HG02610 (cell line): ENCODE measurements at regions not wholly inside any gene's neighbourhood (a gene's known extent, or its start where the extent isn't known, plus 50 kb on each side); places are given as distances from the start of the nearest gene placed in this dataset.

ENCODE experiments used
- ATAC-seq: cut with Tn5 transposase; IDR thresholded peaks from one replicate; pipeline ENCODE4 v1.9.1; 2021; ENCODE audit warnings: mild to moderate bottlenecking, moderate library complexity; ENCODE audit not compliant: unreplicated experiment

- ATAC-seq = no peak
These were observed 1145.6 kb downstream of the KCNT2 start for GRCh38 chr1:195462646-195463045.

DNA sequence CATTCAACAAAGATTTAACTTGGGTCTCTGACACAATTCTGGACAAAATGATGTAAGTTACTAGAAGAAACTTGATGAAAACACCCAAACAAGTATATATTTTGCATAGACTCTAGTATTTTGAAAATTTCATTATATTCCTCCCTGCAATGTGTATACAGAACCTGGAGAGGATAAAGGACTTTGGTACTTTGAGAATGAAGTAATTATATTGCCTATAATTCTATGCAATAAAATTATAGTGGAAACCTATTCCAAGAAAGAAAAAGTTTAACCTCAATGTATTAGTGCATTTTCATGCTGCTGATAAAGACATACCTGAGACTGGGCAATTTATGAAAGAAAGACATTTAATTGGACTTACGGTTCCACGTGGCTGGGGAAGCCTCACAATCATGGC is 1146.1 kb downstream of the KCNT2 start:
- no peak for ATAC-seq

GRCh38 chr1:195458365-195458764 is 1149.9 kb downstream of the KCNT2 start:
- ATAC-seq = no peak

GRCh38 chr1:195450794-195451193 is 1157.4 kb downstream of the KCNT2 start:
- ATAC-seq = no peak

GRCh38 chr1:195439661-195440060 is 1168.6 kb downstream of the KCNT2 start:
- no peak for ATAC-seq

- no peak for ATAC-seq
These were observed 1173.6 kb downstream of the KCNT2 start for GRCh38 chr1:195434566-195435203.

DNA sequence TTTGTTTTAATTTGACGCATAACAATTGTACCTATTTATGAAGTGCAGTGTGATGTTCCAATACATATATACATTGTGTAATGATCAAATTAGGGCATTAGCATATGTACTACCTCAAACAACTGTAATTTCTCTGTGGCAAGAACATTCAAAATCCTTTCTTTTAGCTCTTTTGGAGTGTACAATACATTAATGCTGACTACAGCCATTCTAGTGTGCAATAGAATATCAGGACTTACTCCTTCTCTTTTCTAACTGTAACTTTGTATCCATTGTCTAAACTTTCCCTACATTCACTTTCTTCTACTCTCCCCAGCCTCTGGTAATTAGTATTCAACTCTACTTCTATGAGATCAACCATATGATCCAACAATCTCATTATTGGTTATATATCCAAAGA is 1177.4 kb downstream of the KCNT2 start:
- ATAC-seq = no peak

GRCh38 chr1:195428927-195429326 is 1179.3 kb downstream of the KCNT2 start:
- ATAC-seq = no peak

- no peak for ATAC-seq
These were observed 1192.7 kb downstream of the KCNT2 start for GRCh38 chr1:195415584-195415983.

GRCh38 chr1:195394567-195394966 is 1213.7 kb downstream of the KCNT2 start:
- no peak for ATAC-seq

DNA sequence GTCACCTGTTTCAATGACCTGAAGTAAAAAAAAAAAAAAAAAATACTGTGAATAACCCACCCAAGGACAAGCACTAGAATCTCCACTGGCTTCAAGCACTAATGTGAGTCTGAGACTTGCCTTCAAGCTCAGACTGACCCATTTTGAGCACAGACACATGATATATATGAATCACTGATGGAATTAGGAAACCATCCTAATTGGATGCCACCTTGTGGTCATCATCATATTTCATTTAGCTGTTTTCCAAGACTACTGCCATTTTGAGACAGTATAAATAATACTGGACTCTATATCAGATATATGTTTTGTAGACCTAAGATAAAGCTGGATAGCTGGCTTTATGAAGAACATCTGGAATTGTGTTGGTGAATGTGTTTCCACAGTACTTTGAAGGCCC is 1232.0 kb downstream of the KCNT2 start:
- no peak for ATAC-seq

DNA sequence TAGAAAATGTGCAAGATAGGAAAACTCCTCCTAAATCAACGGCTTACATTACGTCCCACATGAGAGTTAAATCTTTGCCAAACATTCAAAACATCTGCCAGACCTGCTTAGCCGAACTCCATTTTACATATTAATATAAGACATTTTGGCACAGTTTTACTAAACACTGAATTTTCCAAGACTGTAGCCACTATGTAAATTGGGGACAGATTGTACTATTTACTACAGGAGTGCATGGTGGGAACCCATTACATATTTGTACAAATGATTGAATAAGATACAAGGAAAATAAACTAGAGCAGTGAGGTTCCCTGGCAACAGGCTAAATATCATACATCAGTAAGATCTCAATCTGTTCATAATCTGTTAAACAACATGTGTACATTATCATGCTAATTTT is 1234.4 kb downstream of the KCNT2 start:
- no peak for ATAC-seq

DNA sequence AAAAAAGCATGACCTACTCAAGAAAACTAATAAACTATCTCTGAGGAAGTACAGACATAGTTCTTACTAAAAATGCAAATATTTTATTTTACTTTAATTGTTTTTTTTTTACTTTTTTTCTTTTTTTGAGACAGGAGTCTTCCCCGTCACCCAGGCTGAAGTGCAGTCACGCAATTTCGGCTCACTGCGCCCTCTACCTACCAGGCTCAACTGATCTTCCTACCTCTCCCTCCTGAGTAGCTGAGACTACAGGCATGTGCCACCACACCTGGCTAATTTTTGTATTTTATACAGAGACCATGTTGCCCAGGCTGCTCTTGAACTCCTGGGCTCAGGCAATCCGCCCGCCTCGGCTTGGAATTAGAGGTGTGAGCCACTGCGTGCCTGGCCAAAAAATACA is 1263.1 kb downstream of the KCNT2 start:
- no peak for ATAC-seq

DNA sequence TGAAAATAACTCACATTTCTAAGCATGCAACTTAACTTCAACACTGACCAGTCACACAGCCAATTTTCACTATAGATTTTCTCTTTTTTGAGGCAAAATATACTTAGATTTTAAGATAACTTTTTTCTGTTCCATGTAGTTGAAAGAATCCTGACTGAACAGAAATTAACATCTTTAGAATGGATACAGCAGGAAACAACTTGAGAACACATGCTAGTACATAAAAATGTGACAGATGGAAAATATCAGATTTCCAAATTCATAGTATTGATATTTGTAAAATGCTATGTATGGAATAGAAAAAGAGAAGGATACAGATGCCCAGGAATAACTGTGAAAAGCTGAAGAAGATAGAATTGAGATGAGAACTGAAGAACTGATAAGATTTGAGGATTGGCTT is 1270.6 kb downstream of the KCNT2 start:
- ATAC-seq = no peak

DNA sequence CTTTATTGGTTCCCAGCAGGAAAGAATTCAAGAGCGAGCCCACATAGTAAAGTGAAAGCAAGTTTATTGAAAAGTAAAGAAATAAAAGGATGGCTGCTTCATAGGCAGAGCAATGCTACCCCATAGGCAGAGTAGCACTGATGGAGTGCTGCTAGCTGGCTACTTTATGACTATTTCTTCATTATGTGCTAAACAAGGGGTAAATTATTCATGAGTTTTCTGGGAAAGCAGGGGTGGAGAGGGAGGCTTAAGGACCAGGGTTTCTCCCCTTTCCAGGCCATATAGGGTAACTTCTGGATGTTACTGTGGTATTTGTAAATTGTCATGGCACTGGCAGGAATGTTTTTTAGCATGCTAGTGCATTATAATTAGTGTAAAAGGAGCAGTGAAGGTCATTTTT is 1271.4 kb downstream of the KCNT2 start:
- ATAC-seq = no peak

DNA sequence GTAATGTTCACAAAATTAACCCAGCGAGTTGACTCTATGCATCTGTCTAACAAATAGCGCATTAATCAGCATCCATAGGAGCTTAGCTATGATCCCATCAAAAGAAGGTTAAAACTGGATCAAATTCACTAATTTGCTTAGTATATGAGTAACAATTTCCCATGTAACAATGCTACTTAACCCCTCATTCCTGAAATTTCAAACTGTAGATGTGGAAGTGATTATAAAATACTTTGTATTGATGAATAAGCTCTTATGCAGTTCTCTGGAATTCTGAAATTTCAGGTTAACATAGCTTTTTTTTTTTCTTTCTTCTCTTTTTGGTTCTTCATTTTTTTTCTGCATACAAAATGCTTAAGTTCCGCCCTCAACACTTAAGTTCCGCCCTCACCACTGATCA is 1272.7 kb downstream of the KCNT2 start:
- ATAC-seq = no peak

DNA sequence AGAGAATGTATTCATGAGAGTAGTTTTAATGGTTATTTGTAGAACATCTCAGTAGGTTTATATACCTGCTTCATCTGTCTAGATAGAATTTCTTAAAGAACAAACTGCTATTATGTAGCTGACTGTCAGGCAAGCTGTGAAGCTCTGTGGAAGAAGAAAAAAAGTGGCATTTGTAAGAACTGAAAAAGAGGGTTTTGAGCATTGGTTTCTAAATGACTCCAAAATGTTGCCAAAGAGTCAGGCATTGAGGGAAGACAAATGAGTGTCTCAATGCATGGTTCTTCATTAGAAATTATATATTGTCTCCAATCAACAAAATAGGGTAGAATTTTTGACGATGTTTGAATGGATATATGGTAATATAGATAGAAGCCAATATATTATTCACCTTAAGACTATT is 1276.1 kb downstream of the KCNT2 start:
- ATAC-seq = peak; percentile 60

DNA sequence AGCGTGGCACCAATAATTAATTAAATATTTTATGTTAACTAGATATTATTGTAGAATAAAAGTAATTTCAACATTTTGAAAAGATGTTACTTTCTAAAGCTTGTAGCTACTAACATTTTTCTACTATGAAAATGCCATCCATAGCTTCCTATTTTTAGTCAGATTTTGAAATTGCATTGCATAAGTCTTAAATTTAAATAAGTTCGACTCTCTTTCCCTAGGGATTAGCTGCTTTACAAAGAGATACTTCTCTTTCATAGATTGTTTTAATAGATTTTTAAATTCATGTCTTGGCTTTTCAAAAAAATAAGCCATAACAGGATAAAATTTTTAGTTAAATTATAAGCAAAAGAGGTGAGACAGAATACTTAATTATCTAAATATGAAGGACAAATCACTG is 1279.6 kb downstream of the KCNT2 start:
- ATAC-seq = no peak

DNA sequence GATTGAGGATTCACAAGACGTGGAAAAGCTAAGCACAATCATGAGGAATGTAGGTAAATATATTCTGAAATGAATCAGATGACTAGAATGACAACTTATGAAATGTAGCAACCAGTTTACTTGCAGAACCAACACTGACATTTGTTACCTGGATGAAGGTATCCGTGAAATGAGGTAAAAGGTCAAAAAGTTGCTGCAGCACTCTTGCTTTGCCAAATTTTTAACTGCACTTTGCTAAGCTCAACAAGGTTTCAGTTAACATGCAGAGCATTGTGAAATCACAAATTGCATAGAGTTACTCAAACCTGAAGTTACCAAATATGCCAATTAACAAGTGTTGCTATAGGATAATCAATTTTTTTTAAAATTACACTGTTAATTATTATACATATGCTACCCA is 1280.1 kb downstream of the KCNT2 start:
- ATAC-seq = no peak

- ATAC-seq = no peak
These were observed 1280.9 kb downstream of the KCNT2 start for GRCh38 chr1:195327361-195327760.

DNA sequence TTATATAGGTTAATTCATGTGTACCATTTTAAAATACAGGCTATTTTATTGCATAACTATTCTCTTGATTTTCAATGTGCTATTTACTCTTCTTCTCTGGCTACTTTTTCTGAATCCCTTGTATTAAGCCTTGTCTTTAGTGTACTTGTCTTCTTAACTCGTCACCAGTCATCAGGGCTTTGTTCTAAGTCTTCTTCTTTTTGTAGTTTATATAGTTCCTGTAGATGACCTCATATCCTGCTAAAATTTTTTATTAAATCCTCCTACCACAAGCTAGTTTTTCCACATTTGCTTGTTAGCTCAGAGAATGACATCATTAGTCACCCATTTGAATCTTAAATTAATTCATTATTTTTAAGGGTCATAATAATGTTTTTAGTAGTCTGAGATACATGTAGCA is 1281.9 kb downstream of the KCNT2 start:
- ATAC-seq = no peak

DNA sequence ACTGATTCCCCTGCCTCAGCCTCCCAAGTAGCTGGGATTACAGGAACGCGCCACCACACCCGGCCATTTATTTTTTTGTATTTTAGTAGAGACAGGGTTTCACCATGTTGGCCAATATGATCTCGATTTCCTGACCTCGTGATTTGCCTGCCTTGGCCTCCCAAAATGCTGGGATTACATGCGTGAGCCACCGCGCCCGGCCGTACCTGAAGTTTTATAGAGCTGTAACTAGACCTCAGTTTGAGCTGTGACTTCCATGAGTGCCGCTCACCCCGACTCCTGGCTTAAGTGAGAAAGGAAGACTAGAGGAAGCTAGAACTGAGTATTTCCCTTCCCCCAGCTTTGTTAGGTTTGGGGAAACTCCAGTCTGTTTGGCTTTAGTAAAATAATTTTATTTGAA is 1283.1 kb downstream of the KCNT2 start:
- ATAC-seq = no peak

GRCh38 chr1:195306281-195306680 is 1302.0 kb downstream of the KCNT2 start:
- no peak for ATAC-seq
